NCI-H2171 (cell line): ENCODE measurements at regions not wholly inside any gene's neighbourhood (a gene's known extent, or its start where the extent isn't known, plus 50 kb on each side); places are given as distances from the start of the nearest gene placed in this dataset.

ENCODE experiments used
- DNase-seq: peaks from one replicate; lab custom pipeline; 2025; lab: John Stamatoyannopoulos, UW

GRCh38 chr18:4851301-4851976 lies 345.6 kb downstream of the AKAIN1 start:
- DNase-seq: no peak

- peak; percentile 6 for DNase-seq
Measured at GRCh38 chr18:4847056-4847455, 350.0 kb downstream of the AKAIN1 start.

GRCh38 chr18:4844320-4844719 lies 352.7 kb downstream of the AKAIN1 start:
- DNase-seq: no peak

- no peak for DNase-seq
Measured at GRCh38 chr18:4843771-4844170, 353.3 kb downstream of the AKAIN1 start.

GRCh38 chr18:4842751-4843150 lies 354.3 kb downstream of the AKAIN1 start:
- DNase-seq: no peak

- DNase-seq: no peak
Measured at GRCh38 chr18:4842287-4842686, 354.8 kb downstream of the AKAIN1 start.

GRCh38 chr18:4839639-4840038 lies 357.4 kb downstream of the AKAIN1 start:
- no peak for DNase-seq

- DNase-seq: no peak
Measured at GRCh38 chr18:4836141-4836540, 360.9 kb downstream of the AKAIN1 start.

GRCh38 chr18:4831791-4832375 lies 365.2 kb downstream of the AKAIN1 start:
- DNase-seq: no peak

GRCh38 chr18:4831127-4831526 lies 365.9 kb downstream of the AKAIN1 start:
- no peak for DNase-seq

- DNase-seq: no peak
Measured at GRCh38 chr18:4823091-4823490, 368.0 kb upstream of the DLGAP1 start.

GRCh38 chr18:4821801-4822200 lies 366.7 kb upstream of the DLGAP1 start:
- DNase-seq: no peak

- DNase-seq: no peak
Measured at GRCh38 chr18:4817665-4818064, 362.6 kb upstream of the DLGAP1 start.

GRCh38 chr18:4813708-4814107 lies 358.6 kb upstream of the DLGAP1 start:
- DNase-seq: no peak

- DNase-seq: no peak
Measured at GRCh38 chr18:4808891-4809290, 353.8 kb upstream of the DLGAP1 start.

- DNase-seq: no peak
Measured at GRCh38 chr18:4807604-4808293, 352.6 kb upstream of the DLGAP1 start.

- no peak for DNase-seq
Measured at GRCh38 chr18:4806331-4806730, 351.2 kb upstream of the DLGAP1 start.

- DNase-seq: no peak
Measured at GRCh38 chr18:4802296-4802695, 347.2 kb upstream of the DLGAP1 start.

- DNase-seq: no peak
Measured at GRCh38 chr18:4801151-4801550, 346.0 kb upstream of the DLGAP1 start.

- DNase-seq: no peak
Measured at GRCh38 chr18:4797002-4797685, 342.0 kb upstream of the DLGAP1 start.

GRCh38 chr18:4789506-4789905 lies 334.4 kb upstream of the DLGAP1 start:
- DNase-seq: no peak

GRCh38 chr18:4781873-4782272 lies 326.8 kb upstream of the DLGAP1 start:
- no peak for DNase-seq

GRCh38 chr18:4765401-4765800 lies 310.3 kb upstream of the DLGAP1 start:
- no peak for DNase-seq
